GM21737 (cell line): ENCODE measurements at regions not wholly inside any gene's neighbourhood (a gene's known extent, or its start where the extent isn't known, plus 50 kb on each side); places are given as distances from the start of the nearest gene placed in this dataset.
A peak's percentile ranks its signal among the peaks of the same experiment; 100 is the strongest.
"Not testable (repeated sequence)": the region's sequence is repeated elsewhere in the genome, so short reads cannot be mapped to it uniquely, and the experiment has no call there.

Experiments used
- ATAC-seq: cut with Tn5 transposase; IDR thresholded peaks from one replicate; pipeline ENCODE4 v1.9.1; 2021; ENCODE audit warnings: mild to moderate bottlenecking, moderate library complexity; ENCODE audit not compliant: unreplicated experiment

- no peak for ATAC-seq
Measured at GRCh38 chr4:170386511-170386910, 296.8 kb upstream of the AADAT start.

GRCh38 chr4:170374770-170375169 is 285.0 kb upstream of the AADAT start:
- ATAC-seq = peak; percentile 98

- no peak for ATAC-seq
Measured at GRCh38 chr4:170348945-170349344, 259.2 kb upstream of the AADAT start.

GRCh38 chr4:170347191-170347590 is 257.4 kb upstream of the AADAT start:
- ATAC-seq = not testable (repeated sequence)

- no peak for ATAC-seq
Measured at GRCh38 chr4:170339522-170339921, 249.8 kb upstream of the AADAT start.

- ATAC-seq = peak; percentile 97
Measured at GRCh38 chr4:170336238-170336775, 246.6 kb upstream of the AADAT start.

GRCh38 chr4:170325599-170325998 is 235.8 kb upstream of the AADAT start:
- no peak for ATAC-seq

GRCh38 chr4:170323623-170324022 is 233.9 kb upstream of the AADAT start:
- no peak for ATAC-seq

GRCh38 chr4:170307182-170307581 is 217.4 kb upstream of the AADAT start:
- no peak for ATAC-seq

- no peak for ATAC-seq
Measured at GRCh38 chr4:170306208-170306607, 216.5 kb upstream of the AADAT start.

GRCh38 chr4:170305627-170306026 is 215.9 kb upstream of the AADAT start:
- ATAC-seq = no peak

GRCh38 chr4:170281027-170281426 is 191.3 kb upstream of the AADAT start:
- ATAC-seq = no peak

GRCh38 chr4:170278460-170278859 is 188.7 kb upstream of the AADAT start:
- ATAC-seq = no peak

GRCh38 chr4:170274616-170275015 is 184.9 kb upstream of the AADAT start:
- ATAC-seq = no peak

- ATAC-seq = no peak
Measured at GRCh38 chr4:170272959-170273358, 183.2 kb upstream of the AADAT start.

- no peak for ATAC-seq
Measured at GRCh38 chr4:170271723-170272122, 182.0 kb upstream of the AADAT start.

GRCh38 chr4:170270628-170271027 is 180.9 kb upstream of the AADAT start:
- no peak for ATAC-seq

GRCh38 chr4:170269950-170270349 is 180.2 kb upstream of the AADAT start:
- no peak for ATAC-seq

GRCh38 chr4:170259631-170260153 is 169.9 kb upstream of the AADAT start:
- ATAC-seq = peak; percentile 99

- no peak for ATAC-seq
Measured at GRCh38 chr4:170256807-170257206, 167.1 kb upstream of the AADAT start.

GRCh38 chr4:170248576-170248975 is 158.8 kb upstream of the AADAT start:
- no peak for ATAC-seq

GRCh38 chr4:170248029-170248428 is 158.3 kb upstream of the AADAT start:
- no peak for ATAC-seq

GRCh38 chr4:170247596-170247995 is 157.8 kb upstream of the AADAT start:
- no peak for ATAC-seq
